GM12878 (cell line): ENCODE measurements at regions not wholly inside any gene's neighbourhood (a gene's known extent, or its start where the extent isn't known, plus 50 kb on each side); places are given as distances from the start of the nearest gene placed in this dataset.

Source experiments
- CBFB ChIP-seq: IDR thresholded peaks from 2 replicates; pipeline ENCODE4 v1.6.1; 2016; ENCODE audit warnings: antibody characterized with exemption, low read depth
- CEBPB ChIP-seq, 2 experiments: fragments of 150-350 bp in 1 of 2; IDR thresholded peaks; 2 replicates each; pipeline ENCODE4 v1.6.1; 2012 to 2014; ENCODE audit warnings: low read depth in 2 of 2, low read length in 2 of 2, borderline replicate concordance in 1 of 2, inconsistent platforms in 1 of 2
- CHD1 ChIP-seq: IDR thresholded peaks from 2 replicates; pipeline ENCODE4 v1.6.1; 2012; ENCODE audit warnings: low read depth, low read length, improper control_type of control experiment
- EZH2 ChIP-seq: IDR thresholded peaks from 2 replicates; pipeline ENCODE4 v1.6.1; 2012; ENCODE audit warnings: low read depth, mild to moderate bottlenecking, control low read depth, inconsistent platforms, low read length, borderline replicate concordance; ENCODE audit not compliant: control insufficient read depth
- FOS ChIP-seq: IDR thresholded peaks from 3 replicates; pipeline ENCODE4 v1.6.1; 2011; ENCODE audit warnings: borderline replicate concordance; ENCODE audit not compliant: insufficient read length; ENCODE audit errors: extremely low read depth
- POLR2A ChIP-seq: IDR thresholded peaks from 2 replicates; pipeline ENCODE4 v1.6.1; 2011; ENCODE audit warnings: low read depth, mild to moderate bottlenecking, low read length
- RAD21 ChIP-seq: IDR thresholded peaks from 2 replicates; pipeline ENCODE4 v1.6.1; 2011; ENCODE audit warnings: mild to moderate bottlenecking, low read depth, low read length, moderate library complexity; ENCODE audit not compliant: insufficient read depth
- RB1 ChIP-seq: fragments of 450-650 bp; formaldehyde crosslinking; IDR thresholded peaks from 2 replicates; pipeline ENCODE4 v1.6.1; 2017; ENCODE audit warnings: mild to moderate bottlenecking, borderline replicate concordance
- YY1 ChIP-seq: IDR thresholded peaks from 2 replicates; pipeline ENCODE4 v1.6.1; 2011; ENCODE audit warnings: low read depth, mild to moderate bottlenecking, low read length
- TF ChIP-seq, protein P1 (sequence below), 3 experiments: IDR thresholded peaks in 2 of 3; conservative IDR thresholded peaks in 1 of 3; 2 replicates each; pipeline ENCODE4 v1.5.1; 2011; ENCODE audit warnings: low read depth in 3 of 3, low read length in 3 of 3, mild to moderate bottlenecking in 3 of 3, control low read depth in 2 of 3, moderate library complexity in 2 of 3, inconsistent platforms in 1 of 3, mixed read lengths in 1 of 3; ENCODE audit not compliant: control insufficient read depth in 2 of 3, insufficient read depth in 1 of 3; ENCODE audit errors: extremely low read depth in 1 of 3
- TF ChIP-seq, protein P2 (sequence below): fragments of 450-650 bp; IDR thresholded peaks from 2 replicates; pipeline ENCODE4 v1.6.1; 2017; ENCODE audit warnings: mild to moderate bottlenecking
- TF ChIP-seq, protein P3 (sequence below): fragments of 450-650 bp; formaldehyde crosslinking; IDR thresholded peaks from 2 replicates; pipeline ENCODE4 v1.4.0; 2020; ENCODE audit warnings: mild to moderate bottlenecking, moderate library complexity

DNA sequence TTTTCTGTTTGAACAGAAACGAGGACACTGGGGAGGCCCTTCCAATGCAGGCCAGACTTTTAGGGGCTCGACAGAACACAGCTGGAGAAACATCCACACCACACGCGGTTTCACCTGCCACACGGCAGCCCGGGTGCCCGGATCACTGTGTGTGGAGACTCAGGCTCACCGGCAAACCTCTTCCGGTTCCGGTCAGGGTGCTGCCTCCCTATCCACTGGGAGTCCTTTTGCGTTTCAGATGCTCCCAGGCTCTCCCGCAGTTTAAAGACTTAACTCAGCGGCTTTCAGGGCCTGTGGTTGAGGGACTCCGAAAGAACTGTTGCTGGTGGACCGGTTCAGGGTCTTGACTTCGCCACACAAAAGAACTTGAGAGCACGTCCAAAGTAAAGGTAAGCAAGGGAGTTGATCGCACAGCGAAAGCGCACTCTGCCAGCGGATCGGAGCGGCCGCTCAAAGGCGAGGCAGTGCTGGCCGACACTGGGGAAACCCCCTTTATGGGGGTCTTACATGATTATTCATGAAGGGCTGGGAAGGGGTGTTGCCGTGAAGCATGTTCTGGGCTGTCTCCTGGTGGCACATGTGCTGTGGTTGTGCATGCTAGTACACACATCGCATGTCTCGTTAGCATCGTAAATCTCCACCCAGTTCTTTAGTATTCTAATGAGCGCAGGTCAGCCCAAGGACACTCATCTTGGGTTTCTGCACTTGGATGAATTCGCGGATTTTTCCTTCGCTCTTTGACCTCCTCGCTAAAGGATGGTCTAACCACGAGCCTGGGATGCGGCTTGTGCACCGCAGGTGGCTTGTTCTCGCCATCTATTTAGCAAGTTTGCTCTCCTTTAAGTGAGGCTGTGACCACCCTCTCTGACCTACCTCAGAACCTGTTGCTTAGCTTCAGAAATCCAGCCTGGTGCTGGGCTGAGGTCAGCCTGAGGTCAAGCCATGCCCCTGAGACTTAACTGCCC is 180.3 kb downstream of the CDH26 start:
- TF ChIP-seq RAD21 (no peak), CEBPB (IDR thresholded peaks at IDR 0.05; ENCODE audit: borderline replicate concordance in 1 of 2, low read depth in 2 of 2, low read length in 2 of 2) (no peak), POLR2A (peak; percentile 59), FOS (no peak), YY1 (no peak), RB1 (no peak), EZH2 (no peak), CBFB (no peak), CHD1 (no peak)
- TF ChIP-seq, protein P1, sequence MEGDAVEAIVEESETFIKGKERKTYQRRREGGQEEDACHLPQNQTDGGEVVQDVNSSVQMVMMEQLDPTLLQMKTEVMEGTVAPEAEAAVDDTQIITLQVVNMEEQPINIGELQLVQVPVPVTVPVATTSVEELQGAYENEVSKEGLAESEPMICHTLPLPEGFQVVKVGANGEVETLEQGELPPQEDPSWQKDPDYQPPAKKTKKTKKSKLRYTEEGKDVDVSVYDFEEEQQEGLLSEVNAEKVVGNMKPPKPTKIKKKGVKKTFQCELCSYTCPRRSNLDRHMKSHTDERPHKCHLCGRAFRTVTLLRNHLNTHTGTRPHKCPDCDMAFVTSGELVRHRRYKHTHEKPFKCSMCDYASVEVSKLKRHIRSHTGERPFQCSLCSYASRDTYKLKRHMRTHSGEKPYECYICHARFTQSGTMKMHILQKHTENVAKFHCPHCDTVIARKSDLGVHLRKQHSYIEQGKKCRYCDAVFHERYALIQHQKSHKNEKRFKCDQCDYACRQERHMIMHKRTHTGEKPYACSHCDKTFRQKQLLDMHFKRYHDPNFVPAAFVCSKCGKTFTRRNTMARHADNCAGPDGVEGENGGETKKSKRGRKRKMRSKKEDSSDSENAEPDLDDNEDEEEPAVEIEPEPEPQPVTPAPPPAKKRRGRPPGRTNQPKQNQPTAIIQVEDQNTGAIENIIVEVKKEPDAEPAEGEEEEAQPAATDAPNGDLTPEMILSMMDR (IDR thresholded peaks at IDR 0.05 in 2 of 3, conservative IDR thresholded peaks at IDR 0.05 in 1 of 3; ENCODE audit: control insufficient read depth in 2 of 3, extremely low read depth in 1 of 3, insufficient read depth in 1 of 3, low read depth in 3 of 3, low read length in 3 of 3) = no peak
- TF ChIP-seq, protein P2, sequence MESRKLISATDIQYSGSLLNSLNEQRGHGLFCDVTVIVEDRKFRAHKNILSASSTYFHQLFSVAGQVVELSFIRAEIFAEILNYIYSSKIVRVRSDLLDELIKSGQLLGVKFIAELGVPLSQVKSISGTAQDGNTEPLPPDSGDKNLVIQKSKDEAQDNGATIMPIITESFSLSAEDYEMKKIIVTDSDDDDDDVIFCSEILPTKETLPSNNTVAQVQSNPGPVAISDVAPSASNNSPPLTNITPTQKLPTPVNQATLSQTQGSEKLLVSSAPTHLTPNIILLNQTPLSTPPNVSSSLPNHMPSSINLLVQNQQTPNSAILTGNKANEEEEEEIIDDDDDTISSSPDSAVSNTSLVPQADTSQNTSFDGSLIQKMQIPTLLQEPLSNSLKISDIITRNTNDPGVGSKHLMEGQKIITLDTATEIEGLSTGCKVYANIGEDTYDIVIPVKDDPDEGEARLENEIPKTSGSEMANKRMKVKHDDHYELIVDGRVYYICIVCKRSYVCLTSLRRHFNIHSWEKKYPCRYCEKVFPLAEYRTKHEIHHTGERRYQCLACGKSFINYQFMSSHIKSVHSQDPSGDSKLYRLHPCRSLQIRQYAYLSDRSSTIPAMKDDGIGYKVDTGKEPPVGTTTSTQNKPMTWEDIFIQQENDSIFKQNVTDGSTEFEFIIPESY = no peak
- TF ChIP-seq, protein P3, sequence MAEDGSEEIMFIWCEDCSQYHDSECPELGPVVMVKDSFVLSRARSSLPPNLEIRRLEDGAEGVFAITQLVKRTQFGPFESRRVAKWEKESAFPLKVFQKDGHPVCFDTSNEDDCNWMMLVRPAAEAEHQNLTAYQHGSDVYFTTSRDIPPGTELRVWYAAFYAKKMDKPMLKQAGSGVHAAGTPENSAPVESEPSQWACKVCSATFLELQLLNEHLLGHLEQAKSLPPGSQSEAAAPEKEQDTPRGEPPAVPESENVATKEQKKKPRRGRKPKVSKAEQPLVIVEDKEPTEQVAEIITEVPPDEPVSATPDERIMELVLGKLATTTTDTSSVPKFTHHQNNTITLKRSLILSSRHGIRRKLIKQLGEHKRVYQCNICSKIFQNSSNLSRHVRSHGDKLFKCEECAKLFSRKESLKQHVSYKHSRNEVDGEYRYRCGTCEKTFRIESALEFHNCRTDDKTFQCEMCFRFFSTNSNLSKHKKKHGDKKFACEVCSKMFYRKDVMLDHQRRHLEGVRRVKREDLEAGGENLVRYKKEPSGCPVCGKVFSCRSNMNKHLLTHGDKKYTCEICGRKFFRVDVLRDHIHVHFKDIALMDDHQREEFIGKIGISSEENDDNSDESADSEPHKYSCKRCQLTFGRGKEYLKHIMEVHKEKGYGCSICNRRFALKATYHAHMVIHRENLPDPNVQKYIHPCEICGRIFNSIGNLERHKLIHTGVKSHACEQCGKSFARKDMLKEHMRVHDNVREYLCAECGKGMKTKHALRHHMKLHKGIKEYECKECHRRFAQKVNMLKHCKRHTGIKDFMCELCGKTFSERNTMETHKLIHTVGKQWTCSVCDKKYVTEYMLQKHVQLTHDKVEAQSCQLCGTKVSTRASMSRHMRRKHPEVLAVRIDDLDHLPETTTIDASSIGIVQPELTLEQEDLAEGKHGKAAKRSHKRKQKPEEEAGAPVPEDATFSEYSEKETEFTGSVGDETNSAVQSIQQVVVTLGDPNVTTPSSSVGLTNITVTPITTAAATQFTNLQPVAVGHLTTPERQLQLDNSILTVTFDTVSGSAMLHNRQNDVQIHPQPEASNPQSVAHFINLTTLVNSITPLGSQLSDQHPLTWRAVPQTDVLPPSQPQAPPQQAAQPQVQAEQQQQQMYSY (CRISPR knock-in tag) = no peak
